ENCODE measurements at regions not wholly inside any gene's neighbourhood (a gene's known extent, or its start where the extent isn't known, plus 50 kb on each side); places are given as distances from the start of the nearest gene placed in this dataset.

- no peaks in the 10 kb centered on the region for H3F3A ChIP-seq (ENCODE audit: low read depth)
- Mint-ChIP-seq H3K9me3 (peaks cover 3% of the 10 kb centered on the region), H3K27me3 (ENCODE audit: insufficient read depth, low read depth) (peaks cover 11% of the 10 kb centered on the region), H3K4me1 (no peaks in the 10 kb centered on the region), H3K27ac (no peak overlapping the region), H3K4me3 (no peak overlapping the region), H3K36me3 (no peaks in the 10 kb centered on the region)
- no peaks in the 10 kb centered on the region for H4K20me1 ChIP-seq (ENCODE audit: low read depth)
- TF ChIP-seq EZH2phosphoT487 (IDR thresholded peaks at IDR 0.05) (no peak), CTCF (IDR thresholded peaks at IDR 0.05) (no peak), EZH2 (IDR thresholded peaks at IDR 0.05) (no peak)
- H3K36me3 ChIP-seq = no peaks in the 10 kb centered on the region
- no peak overlapping the region for H2AFZ ChIP-seq (replicated peaks)
- H3K4me2 ChIP-seq = no peak overlapping the region
- H3K9me3 ChIP-seq (ENCODE audit: low read depth) = no peaks in the 10 kb centered on the region
- no peaks in the 10 kb centered on the region for H3K79me2 ChIP-seq (ENCODE audit: low read depth)
- H3K9ac ChIP-seq = no peak overlapping the region
- no peak overlapping the region for H3K4me3 ChIP-seq
- H3K27ac ChIP-seq = no peak overlapping the region
- no peaks in the 10 kb centered on the region for H3K27me3 ChIP-seq
- DNase-seq (ENCODE audit: low spot score) = no peak
- no peaks in the 10 kb centered on the region for H3K4me1 ChIP-seq
Observed at GRCh38 chr12:115243933-115244628, 560.1 kb upstream of the TBX3 start.

- H3K9me3 ChIP-seq (ENCODE audit: low read depth) = no peaks in the 10 kb centered on the region
- Mint-ChIP-seq H3K27me3 (ENCODE audit: insufficient read depth, low read depth) (peaks cover 8% of the 10 kb centered on the region), H3K36me3 (no peaks in the 10 kb centered on the region), H3K9me3 (no peaks in the 10 kb centered on the region), H3K4me3 (no peak overlapping the region), H3K4me1 (no peaks in the 10 kb centered on the region), H3K27ac (no peak overlapping the region)
- no peak overlapping the region for H3K27ac ChIP-seq
- no peak overlapping the region for H3K4me3 ChIP-seq
- H4K20me1 ChIP-seq (ENCODE audit: low read depth) = no peaks in the 10 kb centered on the region
- no peak for DNase-seq (ENCODE audit: low spot score)
- H3K4me1 ChIP-seq = no peaks in the 10 kb centered on the region
- H2AFZ ChIP-seq (replicated peaks) = no peak overlapping the region
- TF ChIP-seq EZH2 (IDR thresholded peaks at IDR 0.05) (no peak), EZH2phosphoT487 (IDR thresholded peaks at IDR 0.05) (no peak), CTCF (IDR thresholded peaks at IDR 0.05) (no peak)
- no peak overlapping the region for H3K9ac ChIP-seq
- no peaks in the 10 kb centered on the region for H3F3A ChIP-seq (ENCODE audit: low read depth)
- no peak overlapping the region for H3K4me2 ChIP-seq
- H3K36me3 ChIP-seq = no peaks in the 10 kb centered on the region
- no peaks in the 10 kb centered on the region for H3K27me3 ChIP-seq
- H3K79me2 ChIP-seq (ENCODE audit: low read depth) = no peaks in the 10 kb centered on the region
Observed at GRCh38 chr12:115240251-115240650, 556.3 kb upstream of the TBX3 start.

GRCh38 chr12:115235880-115236279 is 551.9 kb upstream of the TBX3 start:
- H3K9ac ChIP-seq = no peak overlapping the region
- TF ChIP-seq CTCF (IDR thresholded peaks at IDR 0.05) (no peak), EZH2phosphoT487 (IDR thresholded peaks at IDR 0.05) (no peak), EZH2 (IDR thresholded peaks at IDR 0.05) (no peak)
- H3K9me3 ChIP-seq (ENCODE audit: low read depth) = no peaks in the 10 kb centered on the region
- H3F3A ChIP-seq (ENCODE audit: low read depth) = no peaks in the 10 kb centered on the region
- Mint-ChIP-seq H3K4me1 (no peaks in the 10 kb centered on the region), H3K4me3 (no peak overlapping the region), H3K9me3 (no peaks in the 10 kb centered on the region), H3K27me3 (ENCODE audit: insufficient read depth, low read depth) (peaks cover under 1% of the 10 kb centered on the region), H3K36me3 (no peaks in the 10 kb centered on the region), H3K27ac (no peak overlapping the region)
- H4K20me1 ChIP-seq (ENCODE audit: low read depth) = no peaks in the 10 kb centered on the region
- H3K36me3 ChIP-seq = no peaks in the 10 kb centered on the region
- H3K4me1 ChIP-seq = no peaks in the 10 kb centered on the region
- H3K27ac ChIP-seq = no peak overlapping the region
- H2AFZ ChIP-seq (replicated peaks) = no peak overlapping the region
- no peak overlapping the region for H3K4me2 ChIP-seq
- no peak overlapping the region for H3K4me3 ChIP-seq
- H3K79me2 ChIP-seq (ENCODE audit: low read depth) = no peaks in the 10 kb centered on the region
- H3K27me3 ChIP-seq = no peaks in the 10 kb centered on the region
- DNase-seq (ENCODE audit: low spot score) = no peak
